ENCODE measurements at regions not wholly inside any gene's neighbourhood (a gene's known extent, or its start where the extent isn't known, plus 50 kb on each side); places are given as distances from the start of the nearest gene placed in this dataset.

DNA sequence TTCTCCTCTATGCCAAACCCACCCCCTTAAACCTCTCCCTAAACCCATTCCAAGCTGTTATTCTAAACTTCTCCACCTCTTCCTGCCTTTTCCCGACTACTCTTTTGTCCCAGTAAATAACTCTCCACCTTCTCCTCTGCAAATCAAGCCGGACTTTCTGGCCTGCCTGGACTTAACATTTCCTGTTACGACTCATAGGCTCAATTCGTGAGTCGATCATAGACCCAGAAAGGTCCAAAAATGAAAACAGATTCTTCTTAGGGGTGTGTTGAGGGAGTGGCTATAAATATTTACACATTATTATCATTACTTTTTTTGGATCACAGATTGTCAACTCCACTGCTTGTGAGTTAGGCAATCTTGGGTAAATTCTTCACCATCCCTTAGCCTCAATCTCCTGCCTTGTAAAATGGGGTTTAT is 59.0 kb upstream of the HABP2 start:
- TF ChIP-seq POLR2A (IDR thresholded peaks at IDR 0.05), result no peak
- TF ChIP-seq, protein P1, sequence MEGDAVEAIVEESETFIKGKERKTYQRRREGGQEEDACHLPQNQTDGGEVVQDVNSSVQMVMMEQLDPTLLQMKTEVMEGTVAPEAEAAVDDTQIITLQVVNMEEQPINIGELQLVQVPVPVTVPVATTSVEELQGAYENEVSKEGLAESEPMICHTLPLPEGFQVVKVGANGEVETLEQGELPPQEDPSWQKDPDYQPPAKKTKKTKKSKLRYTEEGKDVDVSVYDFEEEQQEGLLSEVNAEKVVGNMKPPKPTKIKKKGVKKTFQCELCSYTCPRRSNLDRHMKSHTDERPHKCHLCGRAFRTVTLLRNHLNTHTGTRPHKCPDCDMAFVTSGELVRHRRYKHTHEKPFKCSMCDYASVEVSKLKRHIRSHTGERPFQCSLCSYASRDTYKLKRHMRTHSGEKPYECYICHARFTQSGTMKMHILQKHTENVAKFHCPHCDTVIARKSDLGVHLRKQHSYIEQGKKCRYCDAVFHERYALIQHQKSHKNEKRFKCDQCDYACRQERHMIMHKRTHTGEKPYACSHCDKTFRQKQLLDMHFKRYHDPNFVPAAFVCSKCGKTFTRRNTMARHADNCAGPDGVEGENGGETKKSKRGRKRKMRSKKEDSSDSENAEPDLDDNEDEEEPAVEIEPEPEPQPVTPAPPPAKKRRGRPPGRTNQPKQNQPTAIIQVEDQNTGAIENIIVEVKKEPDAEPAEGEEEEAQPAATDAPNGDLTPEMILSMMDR (IDR thresholded peaks at IDR 0.05), result no peak
